ENCODE measurements at regions not wholly inside any gene's neighbourhood (a gene's known extent, or its start where the extent isn't known, plus 50 kb on each side); places are given as distances from the start of the nearest gene placed in this dataset.

- Histone ChIP-seq H3K27ac (no peak overlapping the region), H3K4me1 (no peaks in the 10 kb centered on the region), H3K36me3 (no peaks in the 10 kb centered on the region), H3K27me3 (no peaks in the 10 kb centered on the region), H3K9me3 (no peaks in the 10 kb centered on the region), H3K4me3 (no peak overlapping the region)
- no peak for ATAC-seq
- intact Hi-C loops (cut with DNase I) = no loop called here
- TF ChIP-seq CTCF (IDR thresholded peaks at IDR 0.05) (no peak), POLR2A (IDR thresholded peaks at IDR 0.05) (no peak)
- DNase-seq = no peak
- 69% methylated on average over 3 of the region's 3 CpGs for WGBS (ENCODE audit: insufficient coverage, low coverage, low lambda C conversion rate, missing lambda C conversion rate)
Measured at GRCh38 chr16:72576189-72576588, 404.2 kb upstream of the PMFBP1 start.

GRCh38 chr16:72569677-72570076, 397.7 kb upstream of the PMFBP1 start:
- H3K4me1 ChIP-seq = no peaks in the 10 kb centered on the region
- WGBS (ENCODE audit: insufficient coverage, low coverage, low lambda C conversion rate, missing lambda C conversion rate) = 92% methylated on average over 6 of the region's 7 CpGs
- no peak overlapping the region for H3K4me3 ChIP-seq
- DNase-seq (no peak), ATAC-seq (no peak)
- intact Hi-C loops (cut with DNase I) = no loop called here
- no peaks in the 10 kb centered on the region for H3K9me3 ChIP-seq
- H3K27me3 ChIP-seq = no peaks in the 10 kb centered on the region
- no peak for TF ChIP-seq POLR2A (IDR thresholded peaks at IDR 0.05)
- no peak for TF ChIP-seq CTCF (IDR thresholded peaks at IDR 0.05)
- no peak overlapping the region for H3K27ac ChIP-seq
- H3K36me3 ChIP-seq = no peaks in the 10 kb centered on the region

GRCh38 chr16:72568502-72568901, 396.5 kb upstream of the PMFBP1 start:
- Histone ChIP-seq H3K36me3 (no peaks in the 10 kb centered on the region), H3K27me3 (no peaks in the 10 kb centered on the region), H3K27ac (no peak overlapping the region), H3K4me1 (no peaks in the 10 kb centered on the region), H3K4me3 (no peak overlapping the region), H3K9me3 (no peaks in the 10 kb centered on the region)
- WGBS (ENCODE audit: insufficient coverage, low coverage, low lambda C conversion rate, missing lambda C conversion rate) = 33% methylated on average over 1 of the region's 1 CpG
- intact Hi-C loops (cut with DNase I) = no loop called here
- DNase-seq (no peak), ATAC-seq (no peak)
- no peak for TF ChIP-seq POLR2A (IDR thresholded peaks at IDR 0.05)
- no peak for TF ChIP-seq CTCF (IDR thresholded peaks at IDR 0.05)

GRCh38 chr16:72566174-72566573, 394.2 kb upstream of the PMFBP1 start:
- intact Hi-C loops (cut with DNase I) = no loop called here
- no peak for ATAC-seq

More at GRCh38 chr16:72566174-72566573, 394.2 kb upstream of the PMFBP1 start:
- no peaks in the 10 kb centered on the region for H3K27me3 ChIP-seq
- H3K4me1 ChIP-seq = no peaks in the 10 kb centered on the region
- DNase-seq = no peak
- H3K36me3 ChIP-seq = no peaks in the 10 kb centered on the region
- TF ChIP-seq CTCF (IDR thresholded peaks at IDR 0.05) (no peak), POLR2A (IDR thresholded peaks at IDR 0.05) (no peak)
- no peak overlapping the region for H3K4me3 ChIP-seq
- no peaks in the 10 kb centered on the region for H3K9me3 ChIP-seq
- H3K27ac ChIP-seq = no peak overlapping the region
- WGBS (ENCODE audit: insufficient coverage, low coverage, low lambda C conversion rate, missing lambda C conversion rate) = 80% methylated on average over 1 of the region's 1 CpG

Data from right lobe of liver (tissue), 6 donors.